ENCODE measurements at regions not wholly inside any gene's neighbourhood (a gene's known extent, or its start where the extent isn't known, plus 50 kb on each side); places are given as distances from the start of the nearest gene placed in this dataset.

GRCh38 chr1:222358100-222358499 lies 189.8 kb downstream of the HHIPL2 start:
- no peak for TF ChIP-seq CTCF (IDR thresholded peaks at IDR 0.05; ENCODE audit: borderline replicate concordance, extremely low read depth, low read length, poor library complexity, severe bottlenecking)
- no peak for TF ChIP-seq EZH2 (IDR thresholded peaks at IDR 0.05; ENCODE audit: borderline replicate concordance, low read depth, low read length, severe bottlenecking)

All from DND-41 (cell line).